Left lung (tissue), 4 donors: ENCODE measurements at regions not wholly inside any gene's neighbourhood (a gene's known extent, or its start where the extent isn't known, plus 50 kb on each side); places are given as distances from the start of the nearest gene placed in this dataset.
A peak's percentile ranks its signal among the peaks of the same experiment; 100 is the strongest.

Source experiments
- ATAC-seq: fragments of 200-7000 bp; cut with Tn5 transposase; one replicate; pipeline ENCODE4 v1.9.1; 2020; ENCODE audit warnings: moderate library complexity
- DNase-seq, 4 donors: peaks; one replicate each; pipeline ENCODE4 v3.0.0-alpha.2; 2013 to 2020
- H3K27ac ChIP-seq, 2 donors: fragments of 200-600 bp; sonication (generic) in 1 of 2; one replicate each; pipeline versions ENCODE4 v1.5.0 to v1.8.0; 2020 to 2021
- H3K27me3 ChIP-seq, 2 donors: fragments of 200-600 bp; sonication (generic) in 1 of 2; one replicate each; pipeline versions ENCODE4 v1.5.0 to v1.8.0; 2020 to 2021
- H3K36me3 ChIP-seq, 2 donors: fragments of 200-600 bp; sonication (generic) in 1 of 2; one replicate each; pipeline versions ENCODE4 v1.5.0 to v1.8.0; 2020 to 2021
- H3K4me1 ChIP-seq, 2 donors: fragments of 200-600 bp; one replicate each; pipeline ENCODE4 v1.8.0; 2021
- H3K4me3 ChIP-seq, 2 donors: fragments of 200-600 bp; sonication (generic) in 1 of 2; one replicate each; pipeline versions ENCODE4 v1.5.0 to v1.8.0; 2020 to 2021; ENCODE audit warnings: mild to moderate bottlenecking in 1 of 2
- H3K9me3 ChIP-seq, 2 donors: fragments of 200-600 bp; sonication (generic) in 1 of 2; one replicate each; pipeline versions ENCODE4 v1.5.0 to v1.8.0; 2020 to 2021
- CTCF ChIP-seq, 2 donors: fragments of 200-600 bp; sonication (generic) in 1 of 2; IDR thresholded peaks; one replicate each; pipeline versions ENCODE4 v1.5.0 to v1.8.0; 2021; ENCODE audit warnings: antibody characterized with exemption in 2 of 2
- intact Hi-C, 2 donors: fragments of 100-400 bp; cut with DNase I; formaldehyde crosslinking; loops; one replicate each; pipeline versions ENCODE4 v1.11.2 to v1.14.2; 2022
- donor health status: DM: no; HTN: yes; CAD: no.
- donor health status: DM: no; HTN: no; CAD: no.

- ATAC-seq (no peak), DNase-seq (no peak)
- Histone ChIP-seq H3K9me3 (no peaks in the 10 kb centered on the region), H3K27me3 (no peaks in the 10 kb centered on the region), H3K27ac (no peak overlapping the region), H3K36me3 (no peaks in the 10 kb centered on the region), H3K4me3 (no peak overlapping the region), H3K4me1 (no peaks in the 10 kb centered on the region)
- intact Hi-C loops: no loop called here
- TF ChIP-seq CTCF (IDR thresholded peaks at IDR 0.05): no peak
Measured at GRCh38 chr10:90417029-90417428, 440.8 kb downstream of the HTR7 start.

GRCh38 chr10:90417476-90418210 is 440.2 kb downstream of the HTR7 start:
- no peak for ATAC-seq
- TF ChIP-seq CTCF (IDR thresholded peaks at IDR 0.05): no peak
- H3K27ac ChIP-seq: no peak overlapping the region

DNA sequence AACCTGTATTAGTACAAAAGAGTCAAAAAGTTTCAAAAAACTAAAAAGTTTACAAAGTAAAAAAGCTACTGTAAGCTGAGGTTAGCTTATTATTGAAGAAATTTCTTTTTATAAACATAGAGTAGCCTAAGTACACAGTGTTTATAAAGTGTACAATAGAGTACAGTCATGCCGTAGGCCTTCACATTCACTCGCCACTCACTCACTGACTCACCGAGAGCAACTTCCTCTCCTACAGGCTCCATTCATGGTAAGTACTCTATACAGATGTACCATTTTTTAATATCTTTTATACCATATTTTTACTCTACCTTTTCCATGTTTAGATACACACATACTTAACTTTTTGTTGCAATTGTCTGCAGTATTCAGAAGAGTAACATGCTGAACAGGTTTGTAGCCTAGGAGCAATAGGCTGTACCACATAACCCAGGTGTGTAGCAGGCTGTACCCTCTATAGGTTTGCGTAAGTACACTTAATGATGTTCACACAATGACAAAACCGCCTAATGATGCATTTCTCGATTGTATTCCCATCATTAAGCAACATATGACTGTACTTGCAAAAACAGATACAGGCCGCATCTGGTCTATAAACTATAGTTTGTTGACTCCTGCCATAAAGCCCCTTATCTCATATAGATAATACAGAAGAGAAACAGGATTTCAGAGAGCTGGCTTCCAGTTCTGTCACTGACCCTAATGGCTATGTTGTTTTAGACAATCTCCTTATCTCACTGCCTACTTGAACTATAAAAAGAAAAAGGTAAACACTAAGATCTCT is 438.8 kb downstream of the HTR7 start:
- intact Hi-C loops: no loop called here
- peak in 1 of 4 donors; percentile 3 for DNase-seq
- ATAC-seq: peak; percentile 68
- Histone ChIP-seq H3K27ac (no peak overlapping the region), H3K4me1 (no peaks in the 10 kb centered on the region), H3K36me3 (no peaks in the 10 kb centered on the region), H3K4me3 (no peak overlapping the region), H3K9me3 (peaks cover 0 to 2% of the 10 kb centered on the region in 2 donors), H3K27me3 (no peaks in the 10 kb centered on the region)
- TF ChIP-seq CTCF (IDR thresholded peaks at IDR 0.05): no peak

More at GRCh38 chr10:90417476-90418210, 440.2 kb downstream of the HTR7 start:
- no peak overlapping the region for H3K4me3 ChIP-seq
- no peaks in the 10 kb centered on the region for H3K27me3 ChIP-seq
- intact Hi-C loops: no loop called here
- no peaks in the 10 kb centered on the region for H3K4me1 ChIP-seq
- H3K9me3 ChIP-seq: no peaks in the 10 kb centered on the region
- DNase-seq: no peak
- no peaks in the 10 kb centered on the region for H3K36me3 ChIP-seq

GRCh38 chr10:90420637-90421318 is 437.1 kb downstream of the HTR7 start:
- intact Hi-C loops: no loop called here
- ATAC-seq: no peak
- H3K4me1 ChIP-seq: no peaks in the 10 kb centered on the region
- no peak for TF ChIP-seq CTCF (IDR thresholded peaks at IDR 0.05)
- H3K36me3 ChIP-seq: no peaks in the 10 kb centered on the region
- H3K4me3 ChIP-seq: no peak overlapping the region
- no peak for DNase-seq
- H3K27ac ChIP-seq: no peak overlapping the region
- H3K9me3 ChIP-seq: peaks cover 0 to 3% of the 10 kb centered on the region in 2 donors
- H3K27me3 ChIP-seq: no peaks in the 10 kb centered on the region

GRCh38 chr10:90421874-90422273 is 436.0 kb downstream of the HTR7 start:
- no peak overlapping the region for H3K4me3 ChIP-seq
- no peaks in the 10 kb centered on the region for H3K4me1 ChIP-seq
- DNase-seq: no peak
- no peaks in the 10 kb centered on the region for H3K27me3 ChIP-seq
- H3K9me3 ChIP-seq: peaks cover 0 to 3% of the 10 kb centered on the region in 2 donors
- no peak for ATAC-seq
- no peak for TF ChIP-seq CTCF (IDR thresholded peaks at IDR 0.05)
- H3K27ac ChIP-seq: no peak overlapping the region
- no peaks in the 10 kb centered on the region for H3K36me3 ChIP-seq
- intact Hi-C loops: no loop called here
